ENCODE measurements at regions not wholly inside any gene's neighbourhood (a gene's known extent, or its start where the extent isn't known, plus 50 kb on each side); places are given as distances from the start of the nearest gene placed in this dataset.

DNA sequence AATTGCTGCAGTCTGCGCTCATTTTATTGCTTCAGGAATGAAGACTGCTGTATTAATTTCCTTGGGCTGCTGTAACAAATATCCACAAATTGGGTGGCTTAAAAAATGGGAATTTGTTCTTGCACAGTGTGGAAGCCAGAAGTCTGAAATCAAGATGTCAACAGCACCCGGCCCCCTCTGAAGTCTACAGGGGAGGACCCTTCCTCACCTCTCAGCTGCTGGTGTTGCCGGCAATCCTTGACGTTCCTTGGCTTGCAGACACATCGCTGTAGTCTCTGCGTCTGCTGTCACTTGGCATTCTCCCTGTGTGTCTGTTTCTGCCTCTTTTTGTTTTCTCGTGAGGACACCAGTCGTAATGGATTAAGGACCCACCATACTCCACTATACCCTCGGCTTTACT, 166.2 kb downstream of the PTPN20 start:
- TF ChIP-seq ZNF350 (tag by site-specific recombination; IDR thresholded peaks at IDR 0.05) (no peak), ZNF423 (tag by site-specific recombination; IDR thresholded peaks at IDR 0.05) (no peak)
- TF ChIP-seq, protein P1, sequence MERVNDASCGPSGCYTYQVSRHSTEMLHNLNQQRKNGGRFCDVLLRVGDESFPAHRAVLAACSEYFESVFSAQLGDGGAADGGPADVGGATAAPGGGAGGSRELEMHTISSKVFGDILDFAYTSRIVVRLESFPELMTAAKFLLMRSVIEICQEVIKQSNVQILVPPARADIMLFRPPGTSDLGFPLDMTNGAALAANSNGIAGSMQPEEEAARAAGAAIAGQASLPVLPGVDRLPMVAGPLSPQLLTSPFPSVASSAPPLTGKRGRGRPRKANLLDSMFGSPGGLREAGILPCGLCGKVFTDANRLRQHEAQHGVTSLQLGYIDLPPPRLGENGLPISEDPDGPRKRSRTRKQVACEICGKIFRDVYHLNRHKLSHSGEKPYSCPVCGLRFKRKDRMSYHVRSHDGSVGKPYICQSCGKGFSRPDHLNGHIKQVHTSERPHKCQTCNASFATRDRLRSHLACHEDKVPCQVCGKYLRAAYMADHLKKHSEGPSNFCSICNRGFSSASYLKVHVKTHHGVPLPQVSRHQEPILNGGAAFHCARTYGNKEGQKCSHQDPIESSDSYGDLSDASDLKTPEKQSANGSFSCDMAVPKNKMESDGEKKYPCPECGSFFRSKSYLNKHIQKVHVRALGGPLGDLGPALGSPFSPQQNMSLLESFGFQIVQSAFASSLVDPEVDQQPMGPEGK (tag by site-specific recombination; IDR thresholded peaks at IDR 0.05): no peak
- TF ChIP-seq, protein P2, sequence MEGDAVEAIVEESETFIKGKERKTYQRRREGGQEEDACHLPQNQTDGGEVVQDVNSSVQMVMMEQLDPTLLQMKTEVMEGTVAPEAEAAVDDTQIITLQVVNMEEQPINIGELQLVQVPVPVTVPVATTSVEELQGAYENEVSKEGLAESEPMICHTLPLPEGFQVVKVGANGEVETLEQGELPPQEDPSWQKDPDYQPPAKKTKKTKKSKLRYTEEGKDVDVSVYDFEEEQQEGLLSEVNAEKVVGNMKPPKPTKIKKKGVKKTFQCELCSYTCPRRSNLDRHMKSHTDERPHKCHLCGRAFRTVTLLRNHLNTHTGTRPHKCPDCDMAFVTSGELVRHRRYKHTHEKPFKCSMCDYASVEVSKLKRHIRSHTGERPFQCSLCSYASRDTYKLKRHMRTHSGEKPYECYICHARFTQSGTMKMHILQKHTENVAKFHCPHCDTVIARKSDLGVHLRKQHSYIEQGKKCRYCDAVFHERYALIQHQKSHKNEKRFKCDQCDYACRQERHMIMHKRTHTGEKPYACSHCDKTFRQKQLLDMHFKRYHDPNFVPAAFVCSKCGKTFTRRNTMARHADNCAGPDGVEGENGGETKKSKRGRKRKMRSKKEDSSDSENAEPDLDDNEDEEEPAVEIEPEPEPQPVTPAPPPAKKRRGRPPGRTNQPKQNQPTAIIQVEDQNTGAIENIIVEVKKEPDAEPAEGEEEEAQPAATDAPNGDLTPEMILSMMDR (tag by site-specific recombination; IDR thresholded peaks at IDR 0.05): no peak

Measured in HEK293 (cell line).